ENCODE measurements at regions not wholly inside any gene's neighbourhood (a gene's known extent, or its start where the extent isn't known, plus 50 kb on each side); places are given as distances from the start of the nearest gene placed in this dataset.
"Not testable (repeated sequence)": the region's sequence is repeated elsewhere in the genome, so short reads cannot be mapped to it uniquely, and the experiment has no call there.

DNA sequence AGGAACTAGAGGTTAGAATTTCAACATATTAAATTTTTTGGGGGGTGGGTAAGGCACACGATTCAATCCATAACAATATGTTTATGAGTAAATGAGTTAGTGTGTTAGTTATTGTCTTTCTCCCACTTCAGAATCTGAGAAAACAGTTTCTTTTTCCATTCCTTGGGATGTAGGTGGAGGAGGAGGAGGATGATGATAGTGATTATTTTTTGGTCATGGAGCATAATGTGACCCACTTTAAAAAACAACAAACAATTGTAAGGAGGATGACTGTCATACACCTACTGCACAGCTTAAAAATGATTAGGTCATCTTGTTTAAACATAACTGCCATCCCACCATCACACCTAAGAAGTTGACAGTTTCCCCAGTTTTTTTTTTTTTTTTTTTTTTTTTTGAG lies 148.7 kb downstream of the CDRT15L2 start:
- no peak for TF ChIP-seq GATA1 (IDR thresholded peaks at IDR 0.05; ENCODE audit: low read depth, low read length)
- no peak for TF ChIP-seq POLR2A (IDR thresholded peaks at IDR 0.05; ENCODE audit: low read length)
- DNase-seq, result no peak

DNA sequence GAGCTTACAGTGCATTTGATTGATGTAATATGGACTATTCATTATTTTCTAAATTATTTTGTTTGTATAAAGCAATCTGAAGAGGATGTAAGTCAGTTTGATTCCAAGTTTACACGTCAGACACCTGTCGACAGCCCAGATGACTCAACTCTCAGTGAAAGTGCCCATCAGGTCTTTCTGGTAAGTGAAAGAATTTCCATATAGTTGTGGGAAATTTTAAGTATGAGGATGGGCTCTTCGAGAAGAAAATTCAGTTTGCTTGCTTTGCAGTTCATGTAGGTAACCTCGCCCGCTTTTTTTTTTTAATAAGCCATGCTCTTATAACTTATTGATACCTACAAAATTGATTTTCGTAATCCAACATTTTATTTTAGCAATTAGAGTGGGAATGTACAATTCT lies 151.6 kb downstream of the CDRT15L2 start:
- not testable (repeated sequence) for DNase-seq

DNA sequence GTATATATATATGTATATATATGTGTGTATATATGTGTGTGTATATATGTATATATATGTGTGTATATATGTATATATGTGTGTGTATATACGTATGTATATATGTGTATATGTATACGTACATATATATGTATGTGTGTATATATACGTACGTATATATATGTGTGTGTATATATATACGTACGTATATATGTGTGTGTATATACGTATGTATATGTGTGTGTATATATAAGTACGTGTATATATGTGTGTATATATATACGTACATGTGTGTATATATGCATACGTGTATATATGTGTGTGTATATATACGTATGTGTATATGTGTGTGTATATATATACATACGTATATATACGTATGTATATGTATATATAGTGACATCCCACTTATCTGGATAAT lies 154.4 kb downstream of the CDRT15L2 start:
- DNase-seq, result no peak
- no peak for TF ChIP-seq GATA1 (IDR thresholded peaks at IDR 0.05; ENCODE audit: low read depth, low read length)
- TF ChIP-seq POLR2A (IDR thresholded peaks at IDR 0.05; ENCODE audit: low read length), result no peak

DNA sequence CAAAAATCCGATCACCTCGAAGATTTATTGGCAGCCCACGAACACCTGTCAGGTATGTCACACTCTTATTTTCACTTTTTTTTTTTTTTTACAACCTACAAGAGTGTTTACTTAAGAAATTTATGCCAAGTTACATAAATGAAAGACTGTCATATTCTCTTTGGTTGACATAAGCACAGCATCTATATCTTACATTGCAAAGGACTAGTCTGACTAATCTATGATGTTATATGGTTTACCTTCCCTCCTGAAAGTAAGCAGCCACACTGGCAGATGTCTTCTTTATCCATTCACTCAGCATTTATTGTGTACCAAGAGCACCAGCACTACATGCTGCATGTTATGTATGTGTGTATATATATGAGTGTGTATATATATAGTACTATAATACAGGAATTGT lies 156.3 kb downstream of the CDRT15L2 start:
- no peak for DNase-seq
- TF ChIP-seq POLR2A (IDR thresholded peaks at IDR 0.05; ENCODE audit: low read length) (no peak), GATA1 (IDR thresholded peaks at IDR 0.05; ENCODE audit: low read depth, low read length) (no peak)

DNA sequence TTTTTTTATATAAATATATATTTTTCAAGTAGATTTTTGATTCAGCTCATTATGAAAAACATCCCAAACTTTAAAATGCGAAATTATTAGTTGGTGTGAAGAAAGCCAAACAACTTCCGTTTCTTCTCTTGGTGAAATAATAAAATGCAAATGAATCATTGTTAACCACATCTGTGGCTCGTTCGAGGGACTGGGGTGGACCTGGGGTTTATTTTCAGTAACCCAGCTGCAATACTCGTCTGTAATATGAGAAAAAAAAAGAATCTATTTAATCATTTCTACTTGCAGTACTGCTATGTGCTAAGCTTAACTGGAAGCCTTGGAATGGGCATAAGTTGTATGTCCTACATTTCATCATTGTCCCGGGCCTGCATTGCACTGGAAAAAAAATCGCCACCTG lies 158.1 kb downstream of the CDRT15L2 start:
- not testable (repeated sequence) for DNase-seq

DNA sequence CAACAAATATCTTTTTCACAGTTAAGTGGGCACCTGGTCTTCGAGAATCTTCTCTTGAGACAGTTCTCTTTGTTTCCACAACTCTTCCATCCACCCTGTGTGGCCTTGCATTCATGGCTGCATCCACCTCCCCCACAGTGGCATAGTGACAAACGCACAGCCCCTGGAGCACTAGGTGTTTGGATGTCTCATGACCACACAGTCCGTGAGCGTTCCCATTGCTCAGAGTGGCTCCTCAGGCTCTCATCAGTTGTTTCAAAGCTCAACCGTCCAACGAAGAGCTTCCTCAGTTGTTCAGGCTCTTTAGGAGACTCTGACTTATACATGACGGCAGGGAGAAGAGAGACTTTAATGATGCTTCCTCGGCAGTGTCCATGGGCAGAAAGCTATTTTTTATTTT lies 191.6 kb downstream of the CDRT15L2 start:
- no peak for DNase-seq
- TF ChIP-seq POLR2A (IDR thresholded peaks at IDR 0.05; ENCODE audit: low read length) (no peak), GATA1 (IDR thresholded peaks at IDR 0.05; ENCODE audit: low read depth, low read length) (no peak)

DNA sequence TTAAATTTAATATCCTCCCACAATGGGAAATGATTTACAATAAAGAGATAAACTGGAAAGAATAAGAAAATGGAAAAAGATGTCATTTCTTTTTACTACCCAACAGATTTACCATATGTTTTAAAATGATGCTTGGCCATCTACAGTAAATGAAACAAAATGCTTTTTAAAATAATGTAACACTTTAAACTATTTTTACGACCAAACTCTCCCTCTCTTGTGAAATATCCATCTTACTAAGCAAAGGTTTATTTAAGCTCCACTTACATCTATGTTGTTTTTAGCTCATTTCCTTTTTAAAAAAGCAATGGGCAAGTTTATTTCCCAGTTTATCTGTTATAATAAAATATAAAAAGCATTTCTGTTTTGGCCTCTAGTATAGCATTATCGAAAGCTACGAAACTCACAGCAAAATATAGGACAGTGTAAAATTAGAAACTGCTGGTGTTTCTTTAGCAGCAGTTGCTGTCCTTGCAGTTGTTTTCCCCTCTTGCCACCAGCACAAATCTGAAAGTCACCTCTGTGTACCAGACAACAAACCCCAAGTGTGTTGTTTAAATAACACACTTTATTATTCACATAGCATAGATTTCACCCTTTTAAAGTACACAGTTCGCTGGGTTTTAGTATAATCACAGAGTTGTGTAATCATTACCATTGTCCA lies 195.1 kb downstream of the CDRT15L2 start:
- TF ChIP-seq POLR2A (IDR thresholded peaks at IDR 0.05; ENCODE audit: low read length) (no peak), GATA1 (IDR thresholded peaks at IDR 0.05; ENCODE audit: low read depth, low read length) (no peak)
- DNase-seq, result no peak

DNA sequence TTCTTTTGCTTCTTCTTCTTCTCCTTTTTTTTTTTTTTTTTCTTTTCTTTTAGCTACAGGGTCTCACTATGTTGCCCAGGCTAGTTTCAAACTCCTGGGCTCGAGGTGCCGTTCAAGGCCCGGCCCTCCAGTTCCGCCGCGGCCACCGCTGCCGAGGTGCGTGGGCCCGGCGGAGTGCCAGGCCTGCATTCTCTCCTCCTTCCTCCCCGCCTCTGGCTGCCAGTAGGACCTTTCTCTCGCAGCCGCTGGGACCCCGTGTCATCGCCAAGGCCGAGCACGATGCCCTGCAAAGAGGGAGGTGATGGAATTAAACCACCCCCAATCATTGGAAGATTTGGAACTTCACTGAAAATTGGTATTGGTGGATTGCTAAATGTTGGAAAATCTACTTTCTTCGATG lies 195.8 kb downstream of the CDRT15L2 start:
- TF ChIP-seq POLR2A (IDR thresholded peaks at IDR 0.05; ENCODE audit: low read length) (no peak), GATA1 (IDR thresholded peaks at IDR 0.05; ENCODE audit: low read depth, low read length) (no peak)

DNA sequence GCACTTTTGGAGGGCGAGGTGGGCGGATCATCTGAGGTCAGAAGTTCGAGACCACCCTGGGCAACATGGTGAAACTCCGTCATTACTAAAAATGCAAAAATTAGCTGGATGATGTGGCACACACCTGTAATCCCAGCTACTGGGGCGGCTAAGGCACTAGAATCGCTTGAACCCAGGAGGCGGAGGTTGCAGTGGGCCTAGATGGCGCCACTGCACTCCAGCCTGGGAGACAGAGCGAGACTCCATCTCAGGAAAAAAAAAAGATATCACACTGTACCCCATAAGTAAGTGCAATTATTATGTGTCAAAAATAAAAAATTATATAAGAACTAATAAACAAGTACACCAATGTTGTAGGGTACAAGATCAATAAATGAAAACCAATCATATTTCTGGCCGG lies 200.0 kb downstream of the CDRT15L2 start:
- no peak for DNase-seq
- TF ChIP-seq POLR2A (IDR thresholded peaks at IDR 0.05; ENCODE audit: low read length) (no peak), GATA1 (IDR thresholded peaks at IDR 0.05; ENCODE audit: low read depth, low read length) (no peak)

More for the DNA sequence above, 195.8 kb downstream of the CDRT15L2 start:
- DNase-seq, result no peak

DNA sequence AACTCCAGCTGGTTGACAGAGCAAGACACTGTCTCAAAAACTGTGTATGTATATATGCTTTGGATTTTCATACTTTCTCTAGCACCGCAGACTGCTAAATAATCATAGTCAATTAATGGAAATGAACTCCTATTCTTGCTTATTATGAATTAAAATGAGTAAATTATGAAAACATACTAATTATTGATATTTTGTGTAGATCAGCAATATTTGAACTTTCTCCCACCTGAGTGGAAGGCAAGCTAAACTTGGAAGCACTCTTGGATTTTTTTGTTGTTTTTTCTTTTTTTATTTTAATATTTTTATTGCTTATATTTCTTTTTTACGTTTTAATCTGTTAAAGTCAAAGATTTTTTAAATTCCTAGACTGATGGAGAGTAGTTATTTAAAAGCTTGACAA lies 201.7 kb downstream of the CDRT15L2 start:
- DNase-seq, result no peak
- TF ChIP-seq POLR2A (IDR thresholded peaks at IDR 0.05; ENCODE audit: low read length), result no peak
- TF ChIP-seq GATA1 (IDR thresholded peaks at IDR 0.05; ENCODE audit: low read depth, low read length), result no peak

DNA sequence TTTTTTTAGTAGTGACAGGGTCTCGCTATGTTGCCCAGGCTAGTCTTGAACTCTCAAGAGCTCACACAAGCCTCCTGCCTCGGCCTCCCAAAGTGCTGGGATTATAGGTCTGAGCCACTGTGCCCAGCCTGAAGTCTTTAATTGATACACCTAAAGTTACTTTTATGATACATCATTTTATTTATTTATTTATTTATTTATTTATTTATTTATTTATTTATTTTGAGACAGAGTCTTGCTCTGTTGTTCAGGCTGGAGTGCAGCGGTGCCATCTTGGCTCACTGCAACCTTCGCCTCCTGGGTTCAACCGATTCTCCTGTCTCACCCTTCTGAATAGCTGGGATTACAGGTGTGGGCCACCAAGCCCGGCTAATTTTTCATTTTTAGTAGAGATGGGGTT lies 202.3 kb downstream of the CDRT15L2 start:
- not testable (repeated sequence) for DNase-seq

DNA sequence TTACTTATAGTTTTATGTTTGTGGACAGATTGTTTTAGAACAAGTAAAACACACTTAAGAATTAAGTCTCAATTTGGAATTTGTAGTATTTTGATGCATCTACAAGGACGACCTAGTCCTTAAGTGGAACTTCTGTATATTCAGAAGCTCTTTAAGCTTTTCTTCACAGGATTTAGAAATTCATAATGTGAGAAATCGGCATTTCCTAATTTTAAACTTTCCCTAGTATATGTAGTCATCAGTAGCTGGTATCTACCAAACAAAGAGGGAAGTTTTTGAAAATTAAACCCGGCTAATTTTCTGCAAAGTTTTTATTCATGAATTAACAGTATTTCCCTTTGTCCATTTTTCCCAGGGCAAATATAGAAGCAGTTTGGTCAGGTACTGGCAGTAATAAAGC lies 203.6 kb downstream of the CDRT15L2 start:
- DNase-seq, result no peak
- TF ChIP-seq GATA1 (IDR thresholded peaks at IDR 0.05; ENCODE audit: low read depth, low read length), result no peak
- no peak for TF ChIP-seq POLR2A (IDR thresholded peaks at IDR 0.05; ENCODE audit: low read length)

DNA sequence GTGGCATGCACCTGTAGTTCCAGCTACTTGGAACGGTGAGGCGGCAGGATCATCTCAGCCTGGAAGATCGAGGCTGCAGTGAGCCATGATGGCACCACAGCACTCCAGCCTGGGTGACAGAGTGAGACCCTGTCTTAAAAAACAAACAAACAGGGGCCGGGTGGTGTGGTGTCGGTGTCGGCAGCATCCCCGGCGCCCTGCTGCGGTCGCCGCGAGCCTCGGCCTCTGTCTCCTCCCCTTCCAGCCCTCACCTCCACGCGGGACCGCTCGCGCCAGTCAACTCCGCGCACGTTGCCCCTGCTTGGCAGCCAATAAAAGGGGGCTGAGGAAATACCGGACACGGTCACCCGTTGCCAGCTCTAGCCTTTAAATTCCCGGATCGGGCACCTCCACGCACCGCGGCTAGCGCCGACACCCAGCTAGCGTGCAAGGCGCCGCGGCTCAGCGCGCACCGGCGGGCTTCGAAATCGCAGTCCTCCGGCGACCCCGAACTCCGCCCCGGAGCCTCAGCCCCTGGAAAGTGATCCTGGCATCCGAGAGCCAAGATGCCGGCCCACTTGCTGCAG lies 204.7 kb downstream of the CDRT15L2 start:
- TF ChIP-seq POLR2A (IDR thresholded peaks at IDR 0.05; ENCODE audit: low read length), result no peak
- no peak for DNase-seq

DNA sequence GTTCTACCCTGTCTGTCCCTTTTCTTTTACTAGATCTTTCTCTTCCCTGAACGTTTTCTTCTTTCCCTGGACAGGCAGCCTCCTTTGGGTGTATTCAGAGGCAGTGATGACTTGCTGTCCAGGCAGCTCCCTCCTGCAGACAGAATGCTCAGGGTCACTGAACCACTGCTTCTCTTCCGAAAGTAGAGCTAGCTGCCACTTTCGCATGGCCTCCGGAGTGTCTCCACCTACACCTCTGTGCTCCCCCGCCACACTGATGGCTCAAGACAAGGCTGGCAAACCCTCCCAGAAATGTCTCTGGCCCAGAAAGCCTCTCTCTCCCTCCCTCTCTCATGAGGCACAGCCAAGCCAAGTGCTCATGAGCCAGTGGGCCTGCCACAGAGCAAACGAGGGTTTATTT lies 207.8 kb downstream of the CDRT15L2 start:
- no peak for TF ChIP-seq GATA1 (IDR thresholded peaks at IDR 0.05; ENCODE audit: low read depth, low read length)
- TF ChIP-seq POLR2A (IDR thresholded peaks at IDR 0.05; ENCODE audit: low read length), result no peak

DNA sequence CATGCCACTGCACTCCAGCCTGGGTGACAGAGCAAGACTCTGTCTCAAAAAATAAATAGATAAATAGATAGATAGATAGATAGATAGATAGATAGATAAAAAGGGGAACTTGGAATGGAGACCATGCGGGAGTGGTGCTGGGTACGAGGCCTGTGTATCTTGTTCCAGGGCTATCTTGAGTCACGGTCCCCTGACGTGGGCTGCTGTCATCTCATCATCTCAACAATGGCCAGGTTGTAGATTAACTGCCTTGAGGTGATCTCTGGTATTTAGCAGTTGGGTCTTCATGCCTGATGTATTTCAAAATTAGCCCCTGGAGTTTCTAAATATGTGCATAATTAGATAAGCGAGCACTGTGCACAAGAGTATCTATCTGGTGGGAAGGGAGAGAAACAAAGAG lies 212.1 kb downstream of the CDRT15L2 start:
- no peak for TF ChIP-seq GATA1 (IDR thresholded peaks at IDR 0.05; ENCODE audit: low read depth, low read length)
- DNase-seq, result no peak

More for the DNA sequence above, 207.8 kb downstream of the CDRT15L2 start:
- DNase-seq, result no peak

DNA sequence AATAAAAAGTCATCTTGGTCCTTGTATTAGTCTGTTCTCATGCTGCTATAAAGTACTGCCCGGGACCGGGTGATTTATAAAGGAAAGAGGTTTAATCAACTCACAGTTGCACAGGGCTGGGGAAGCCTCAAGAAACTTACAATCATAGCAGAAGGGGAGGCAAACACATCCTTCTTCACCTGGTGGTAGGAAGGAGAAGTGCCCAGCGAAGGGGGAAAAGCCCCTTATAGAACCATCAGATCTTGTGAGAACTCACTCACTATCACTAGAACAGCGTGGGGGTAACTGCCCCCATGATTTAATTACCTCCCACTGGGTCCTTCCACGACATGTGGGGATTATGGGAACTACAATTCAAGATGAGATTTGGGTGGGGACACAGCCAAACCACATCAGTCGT lies 215.0 kb downstream of the CDRT15L2 start:
- DNase-seq, result not testable (repeated sequence)

Measured in erythroblast (primary cell).